Fibroblast of villous mesenchyme (primary cell): ENCODE measurements at regions not wholly inside any gene's neighbourhood (a gene's known extent, or its start where the extent isn't known, plus 50 kb on each side); places are given as distances from the start of the nearest gene placed in this dataset.
"Not testable (repeated sequence)": the region's sequence is repeated elsewhere in the genome, so short reads cannot be mapped to it uniquely, and the experiment has no call there.

ENCODE experiments used
- DNase-seq: peaks from one replicate; pipeline ENCODE4 v3.0.0-alpha.2; 2010; ENCODE audit warnings: low read depth
- H3K4me3 ChIP-seq: 2 replicates; pipeline ENCODE4 v1.5.1; 2011; ENCODE audit warnings: low read depth, mild to moderate bottlenecking, low read length
- CTCF ChIP-seq: IDR thresholded peaks from 2 replicates; pipeline ENCODE4 v1.5.1; 2012; ENCODE audit warnings: low read depth, mild to moderate bottlenecking, low read length; ENCODE audit not compliant: insufficient read depth

GRCh38 chr21:33136847-33137502 lies 67.0 kb downstream of the OLIG1 start:
- H3K4me3 ChIP-seq: no peak overlapping the region
- no peak for DNase-seq
- no peak for TF ChIP-seq CTCF

- TF ChIP-seq CTCF: no peak
- H3K4me3 ChIP-seq: no peak overlapping the region
- DNase-seq: no peak
Observed at GRCh38 chr21:33139084-33139483, 69.1 kb downstream of the OLIG1 start.

- H3K4me3 ChIP-seq: no peak overlapping the region
- TF ChIP-seq CTCF: no peak
- DNase-seq: no peak
Observed at GRCh38 chr21:33140288-33140687, 70.3 kb downstream of the OLIG1 start.

- H3K4me3 ChIP-seq: no peak overlapping the region
- TF ChIP-seq CTCF: no peak
- DNase-seq: no peak
Observed at GRCh38 chr21:33146467-33146866, 76.5 kb downstream of the OLIG1 start.

- no peak for TF ChIP-seq CTCF
- no peak overlapping the region for H3K4me3 ChIP-seq
- DNase-seq: no peak
Observed at GRCh38 chr21:33149181-33149580, 79.2 kb downstream of the OLIG1 start.

GRCh38 chr21:33150968-33151367 lies 78.8 kb upstream of the IFNAR2 start:
- not testable (repeated sequence) for DNase-seq, H3K4me3 ChIP-seq

- no peak for TF ChIP-seq CTCF
- no peak overlapping the region for H3K4me3 ChIP-seq
- no peak for DNase-seq
Observed at GRCh38 chr21:33151941-33152731, 77.6 kb upstream of the IFNAR2 start.
